HEK293 (cell line): ENCODE measurements at regions not wholly inside any gene's neighbourhood (a gene's known extent, or its start where the extent isn't known, plus 50 kb on each side); places are given as distances from the start of the nearest gene placed in this dataset.

Experiments used
- ELK4 ChIP-seq: IDR thresholded peaks from 2 replicates; pipeline ENCODE4 v1.6.1; 2011; ENCODE audit warnings: mild to moderate bottlenecking, low read depth, low read length, borderline replicate concordance
- ZFP3 ChIP-seq: fragments of 450-650 bp; formaldehyde crosslinking; IDR thresholded peaks from 2 replicates; pipeline ENCODE4 v1.5.1; 2016; ENCODE audit warnings: low read depth, missing biosample characterization, missing genetic modification characterization
- ZNF23 ChIP-seq: fragments of 450-650 bp; formaldehyde crosslinking; IDR thresholded peaks from 2 replicates; pipeline ENCODE4 v1.5.1; 2016; ENCODE audit warnings: missing biosample characterization, missing genetic modification characterization, borderline replicate concordance
- TF ChIP-seq, protein P1 (sequence below): fragments of 450-650 bp; formaldehyde crosslinking; IDR thresholded peaks from 2 replicates; pipeline ENCODE4 v1.5.0; 2017; ENCODE audit warnings: missing biosample characterization, missing genetic modification characterization, borderline replicate concordance
- TF ChIP-seq, protein P2 (sequence below): fragments of 450-650 bp; formaldehyde crosslinking; IDR thresholded peaks from 2 replicates; pipeline ENCODE4 v1.5.1; 2016; ENCODE audit warnings: missing biosample characterization, missing genetic modification characterization

- TF ChIP-seq ZNF23 (tag by site-specific recombination) (no peak), ELK4 (no peak), ZFP3 (tag by site-specific recombination) (no peak)
- TF ChIP-seq, protein P1, sequence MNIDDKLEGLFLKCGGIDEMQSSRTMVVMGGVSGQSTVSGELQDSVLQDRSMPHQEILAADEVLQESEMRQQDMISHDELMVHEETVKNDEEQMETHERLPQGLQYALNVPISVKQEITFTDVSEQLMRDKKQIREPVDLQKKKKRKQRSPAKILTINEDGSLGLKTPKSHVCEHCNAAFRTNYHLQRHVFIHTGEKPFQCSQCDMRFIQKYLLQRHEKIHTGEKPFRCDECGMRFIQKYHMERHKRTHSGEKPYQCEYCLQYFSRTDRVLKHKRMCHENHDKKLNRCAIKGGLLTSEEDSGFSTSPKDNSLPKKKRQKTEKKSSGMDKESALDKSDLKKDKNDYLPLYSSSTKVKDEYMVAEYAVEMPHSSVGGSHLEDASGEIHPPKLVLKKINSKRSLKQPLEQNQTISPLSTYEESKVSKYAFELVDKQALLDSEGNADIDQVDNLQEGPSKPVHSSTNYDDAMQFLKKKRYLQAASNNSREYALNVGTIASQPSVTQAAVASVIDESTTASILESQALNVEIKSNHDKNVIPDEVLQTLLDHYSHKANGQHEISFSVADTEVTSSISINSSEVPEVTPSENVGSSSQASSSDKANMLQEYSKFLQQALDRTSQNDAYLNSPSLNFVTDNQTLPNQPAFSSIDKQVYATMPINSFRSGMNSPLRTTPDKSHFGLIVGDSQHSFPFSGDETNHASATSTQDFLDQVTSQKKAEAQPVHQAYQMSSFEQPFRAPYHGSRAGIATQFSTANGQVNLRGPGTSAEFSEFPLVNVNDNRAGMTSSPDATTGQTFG (tag by site-specific recombination) = no peak
- TF ChIP-seq, protein P2, sequence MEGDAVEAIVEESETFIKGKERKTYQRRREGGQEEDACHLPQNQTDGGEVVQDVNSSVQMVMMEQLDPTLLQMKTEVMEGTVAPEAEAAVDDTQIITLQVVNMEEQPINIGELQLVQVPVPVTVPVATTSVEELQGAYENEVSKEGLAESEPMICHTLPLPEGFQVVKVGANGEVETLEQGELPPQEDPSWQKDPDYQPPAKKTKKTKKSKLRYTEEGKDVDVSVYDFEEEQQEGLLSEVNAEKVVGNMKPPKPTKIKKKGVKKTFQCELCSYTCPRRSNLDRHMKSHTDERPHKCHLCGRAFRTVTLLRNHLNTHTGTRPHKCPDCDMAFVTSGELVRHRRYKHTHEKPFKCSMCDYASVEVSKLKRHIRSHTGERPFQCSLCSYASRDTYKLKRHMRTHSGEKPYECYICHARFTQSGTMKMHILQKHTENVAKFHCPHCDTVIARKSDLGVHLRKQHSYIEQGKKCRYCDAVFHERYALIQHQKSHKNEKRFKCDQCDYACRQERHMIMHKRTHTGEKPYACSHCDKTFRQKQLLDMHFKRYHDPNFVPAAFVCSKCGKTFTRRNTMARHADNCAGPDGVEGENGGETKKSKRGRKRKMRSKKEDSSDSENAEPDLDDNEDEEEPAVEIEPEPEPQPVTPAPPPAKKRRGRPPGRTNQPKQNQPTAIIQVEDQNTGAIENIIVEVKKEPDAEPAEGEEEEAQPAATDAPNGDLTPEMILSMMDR (tag by site-specific recombination) = no peak
These were observed 50.8 kb upstream of the ANP32A start for GRCh38 chr15:68871507-68871906.
